ENCODE measurements at regions not wholly inside any gene's neighbourhood (a gene's known extent, or its start where the extent isn't known, plus 50 kb on each side); places are given as distances from the start of the nearest gene placed in this dataset.

DNA sequence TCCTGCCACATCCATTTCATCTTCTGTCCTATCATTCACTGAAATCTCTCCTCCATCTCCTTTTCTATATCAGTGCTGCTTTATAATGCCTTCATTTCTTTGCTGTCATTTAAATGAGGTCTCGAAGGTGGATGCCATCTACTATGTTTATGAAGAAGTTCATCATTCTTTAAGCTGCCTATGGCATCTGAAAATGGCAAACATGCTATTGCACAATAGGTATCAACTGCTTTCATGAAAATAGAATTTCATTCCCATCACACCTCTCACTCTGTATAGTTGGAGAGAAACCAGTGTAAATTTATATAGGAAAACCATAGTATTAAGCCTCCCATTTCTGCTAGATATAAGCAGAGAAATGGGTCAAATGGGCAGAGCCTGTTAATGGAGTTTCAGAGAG, 100.2 kb downstream of the FGF9 start:
- TF ChIP-seq RFX5 (IDR thresholded peaks at IDR 0.05; ENCODE audit: low read depth, low read length): no peak
- TF ChIP-seq, protein P1, sequence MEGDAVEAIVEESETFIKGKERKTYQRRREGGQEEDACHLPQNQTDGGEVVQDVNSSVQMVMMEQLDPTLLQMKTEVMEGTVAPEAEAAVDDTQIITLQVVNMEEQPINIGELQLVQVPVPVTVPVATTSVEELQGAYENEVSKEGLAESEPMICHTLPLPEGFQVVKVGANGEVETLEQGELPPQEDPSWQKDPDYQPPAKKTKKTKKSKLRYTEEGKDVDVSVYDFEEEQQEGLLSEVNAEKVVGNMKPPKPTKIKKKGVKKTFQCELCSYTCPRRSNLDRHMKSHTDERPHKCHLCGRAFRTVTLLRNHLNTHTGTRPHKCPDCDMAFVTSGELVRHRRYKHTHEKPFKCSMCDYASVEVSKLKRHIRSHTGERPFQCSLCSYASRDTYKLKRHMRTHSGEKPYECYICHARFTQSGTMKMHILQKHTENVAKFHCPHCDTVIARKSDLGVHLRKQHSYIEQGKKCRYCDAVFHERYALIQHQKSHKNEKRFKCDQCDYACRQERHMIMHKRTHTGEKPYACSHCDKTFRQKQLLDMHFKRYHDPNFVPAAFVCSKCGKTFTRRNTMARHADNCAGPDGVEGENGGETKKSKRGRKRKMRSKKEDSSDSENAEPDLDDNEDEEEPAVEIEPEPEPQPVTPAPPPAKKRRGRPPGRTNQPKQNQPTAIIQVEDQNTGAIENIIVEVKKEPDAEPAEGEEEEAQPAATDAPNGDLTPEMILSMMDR (conservative IDR thresholded peaks at IDR 0.05; ENCODE audit: low read depth, low read length): no peak
- no peak for TF ChIP-seq POLR2A (IDR thresholded peaks at IDR 0.05; ENCODE audit: low read depth, low read length)
